Activated T-helper 1 cell treated with anti-CD3 and anti-CD28 coated beads, Interleukin-12 subunit alpha, Interleukin-12 subunit beta, Interleukin-2, Interleukin-4 antibody, amounts not matched to agents 30 ng/mL and 10 ng/mL and 1 ng/mL, durations not matched to agents 14 hours and 24 hours and 36 hours (primary cell): ENCODE measurements at regions not wholly inside any gene's neighbourhood (a gene's known extent, or its start where the extent isn't known, plus 50 kb on each side); places are given as distances from the start of the nearest gene placed in this dataset.

Source experiments
- DNase-seq: peaks from one replicate; pipeline ENCODE4 v3.0.0; 2021; ENCODE audit warnings: low spot score
- H3K27ac Mint-ChIP-seq: one replicate; pipeline ENCODE4 v1.8.0; 2021; ENCODE audit warnings: mild to moderate bottlenecking, mixed read lengths
- H3K27me3 Mint-ChIP-seq: one replicate; pipeline ENCODE4 v1.8.0; 2022; ENCODE audit warnings: mild to moderate bottlenecking, moderate library complexity, mixed read lengths; ENCODE audit not compliant: insufficient read depth
- H3K36me3 Mint-ChIP-seq: one replicate; pipeline ENCODE4 v1.8.0; 2021; ENCODE audit warnings: low read depth, mixed read lengths
- H3K4me1 Mint-ChIP-seq: one replicate; pipeline ENCODE4 v1.8.0; 2021; ENCODE audit warnings: low read depth, mixed read lengths
- H3K4me3 Mint-ChIP-seq: one replicate; pipeline ENCODE4 v1.8.0; 2021; ENCODE audit warnings: mild to moderate bottlenecking, moderate library complexity, mixed read lengths
- H3K9me3 Mint-ChIP-seq: one replicate; pipeline ENCODE4 v1.8.0; 2021; ENCODE audit warnings: mixed read lengths
- intact Hi-C: fragments of 100-400 bp; cut with micrococcal nuclease; formaldehyde crosslinking; loops from one replicate; pipeline ENCODE4 v1.15.1; 2024

- Mint-ChIP-seq H3K27me3 (no peaks in the 10 kb centered on the region), H3K9me3 (no peaks in the 10 kb centered on the region), H3K36me3 (no peaks in the 10 kb centered on the region), H3K27ac (no peak overlapping the region), H3K4me1 (no peaks in the 10 kb centered on the region), H3K4me3 (no peak overlapping the region)
- intact Hi-C loops, result no loop called here
- DNase-seq, result no peak
Measured at GRCh38 chr1:208409176-208409575, 165.0 kb upstream of the PLXNA2 start.

GRCh38 chr1:208410409-208410808, 166.2 kb upstream of the PLXNA2 start:
- Mint-ChIP-seq H3K27ac (no peak overlapping the region), H3K36me3 (no peaks in the 10 kb centered on the region), H3K27me3 (no peaks in the 10 kb centered on the region), H3K4me1 (no peaks in the 10 kb centered on the region), H3K4me3 (no peak overlapping the region), H3K9me3 (no peaks in the 10 kb centered on the region)
- intact Hi-C loops, result no loop called here
- DNase-seq, result no peak

GRCh38 chr1:208413006-208413405, 168.8 kb upstream of the PLXNA2 start:
- Mint-ChIP-seq H3K4me1 (no peaks in the 10 kb centered on the region), H3K4me3 (no peak overlapping the region), H3K9me3 (no peaks in the 10 kb centered on the region), H3K27ac (no peak overlapping the region), H3K36me3 (no peaks in the 10 kb centered on the region), H3K27me3 (no peaks in the 10 kb centered on the region)
- intact Hi-C loops, result no loop called here
- no peak for DNase-seq

- H3K4me1 Mint-ChIP-seq, result no peaks in the 10 kb centered on the region
- no peaks in the 10 kb centered on the region for H3K9me3 Mint-ChIP-seq
- no peak overlapping the region for H3K27ac Mint-ChIP-seq
- H3K27me3 Mint-ChIP-seq, result peaks cover 2% of the 10 kb centered on the region
- intact Hi-C loops, result no loop called here
- H3K4me3 Mint-ChIP-seq, result no peak overlapping the region
- DNase-seq, result no peak
- no peaks in the 10 kb centered on the region for H3K36me3 Mint-ChIP-seq
Measured at GRCh38 chr1:208418667-208419066, 174.5 kb upstream of the PLXNA2 start.

GRCh38 chr1:208419746-208420420, 175.7 kb upstream of the PLXNA2 start:
- Mint-ChIP-seq H3K4me3 (no peak overlapping the region), H3K36me3 (no peaks in the 10 kb centered on the region), H3K9me3 (no peaks in the 10 kb centered on the region), H3K27me3 (peaks cover 2% of the 10 kb centered on the region), H3K4me1 (no peaks in the 10 kb centered on the region), H3K27ac (no peak overlapping the region)
- intact Hi-C loops, result no loop called here
- no peak for DNase-seq

GRCh38 chr1:208420696-208421095, 176.5 kb upstream of the PLXNA2 start:
- Mint-ChIP-seq H3K4me1 (no peaks in the 10 kb centered on the region), H3K4me3 (no peak overlapping the region), H3K36me3 (no peaks in the 10 kb centered on the region), H3K27ac (no peak overlapping the region), H3K9me3 (no peaks in the 10 kb centered on the region), H3K27me3 (peaks cover 2% of the 10 kb centered on the region)
- no peak for DNase-seq
- intact Hi-C loops, result no loop called here

- intact Hi-C loops, result no loop called here
- Mint-ChIP-seq H3K9me3 (no peaks in the 10 kb centered on the region), H3K4me3 (no peak overlapping the region), H3K27me3 (peaks cover 2% of the 10 kb centered on the region), H3K4me1 (no peaks in the 10 kb centered on the region), H3K36me3 (no peaks in the 10 kb centered on the region), H3K27ac (no peak overlapping the region)
- DNase-seq, result no peak
Measured at GRCh38 chr1:208421486-208421885, 177.3 kb upstream of the PLXNA2 start.

- Mint-ChIP-seq H3K27me3 (peaks cover 2% of the 10 kb centered on the region), H3K27ac (no peak overlapping the region), H3K9me3 (no peaks in the 10 kb centered on the region), H3K36me3 (no peaks in the 10 kb centered on the region), H3K4me1 (no peaks in the 10 kb centered on the region), H3K4me3 (no peak overlapping the region)
- DNase-seq, result no peak
- intact Hi-C loops, result no loop called here
Measured at GRCh38 chr1:208423526-208423925, 179.3 kb upstream of the PLXNA2 start.

GRCh38 chr1:208425096-208425495, 180.9 kb upstream of the PLXNA2 start:
- no peak overlapping the region for H3K27ac Mint-ChIP-seq
- H3K4me1 Mint-ChIP-seq, result no peaks in the 10 kb centered on the region
- no peaks in the 10 kb centered on the region for H3K9me3 Mint-ChIP-seq
- no peak overlapping the region for H3K4me3 Mint-ChIP-seq
- DNase-seq, result no peak
- intact Hi-C loops, result no loop called here
- H3K36me3 Mint-ChIP-seq, result no peaks in the 10 kb centered on the region
- peaks cover 2% of the 10 kb centered on the region for H3K27me3 Mint-ChIP-seq

- Mint-ChIP-seq H3K4me3 (no peak overlapping the region), H3K9me3 (no peaks in the 10 kb centered on the region), H3K36me3 (no peaks in the 10 kb centered on the region), H3K27me3 (no peaks in the 10 kb centered on the region), H3K27ac (no peak overlapping the region), H3K4me1 (no peaks in the 10 kb centered on the region)
- DNase-seq, result no peak
- intact Hi-C loops, result no loop called here
Measured at GRCh38 chr1:208430220-208430619, 186.0 kb upstream of the PLXNA2 start.

GRCh38 chr1:208431721-208432120, 187.5 kb upstream of the PLXNA2 start:
- no peak overlapping the region for H3K4me3 Mint-ChIP-seq
- DNase-seq, result no peak
- no peaks in the 10 kb centered on the region for H3K36me3 Mint-ChIP-seq
- no peaks in the 10 kb centered on the region for H3K27me3 Mint-ChIP-seq
- no peaks in the 10 kb centered on the region for H3K9me3 Mint-ChIP-seq
- no peak overlapping the region for H3K27ac Mint-ChIP-seq
- H3K4me1 Mint-ChIP-seq, result no peaks in the 10 kb centered on the region
- intact Hi-C loops, result no loop called here

- Mint-ChIP-seq H3K36me3 (no peaks in the 10 kb centered on the region), H3K27me3 (no peaks in the 10 kb centered on the region), H3K9me3 (no peaks in the 10 kb centered on the region), H3K4me3 (no peak overlapping the region), H3K4me1 (no peaks in the 10 kb centered on the region), H3K27ac (no peak overlapping the region)
- DNase-seq, result no peak
- intact Hi-C loops, result no loop called here
Measured at GRCh38 chr1:208432346-208432745, 188.2 kb upstream of the PLXNA2 start.

GRCh38 chr1:208433086-208433485, 188.9 kb upstream of the PLXNA2 start:
- H3K27me3 Mint-ChIP-seq, result no peaks in the 10 kb centered on the region
- H3K4me1 Mint-ChIP-seq, result no peaks in the 10 kb centered on the region
- H3K36me3 Mint-ChIP-seq, result no peaks in the 10 kb centered on the region
- intact Hi-C loops, result no loop called here
- no peak for DNase-seq
- H3K27ac Mint-ChIP-seq, result no peak overlapping the region
- no peak overlapping the region for H3K4me3 Mint-ChIP-seq
- no peaks in the 10 kb centered on the region for H3K9me3 Mint-ChIP-seq

- no peak overlapping the region for H3K27ac Mint-ChIP-seq
- no peaks in the 10 kb centered on the region for H3K27me3 Mint-ChIP-seq
- no peaks in the 10 kb centered on the region for H3K36me3 Mint-ChIP-seq
- intact Hi-C loops, result no loop called here
- no peaks in the 10 kb centered on the region for H3K9me3 Mint-ChIP-seq
- H3K4me3 Mint-ChIP-seq, result no peak overlapping the region
- DNase-seq, result no peak
- no peaks in the 10 kb centered on the region for H3K4me1 Mint-ChIP-seq
Measured at GRCh38 chr1:208433971-208434370, 189.8 kb upstream of the PLXNA2 start.
